ENCODE measurements at regions not wholly inside any gene's neighbourhood (a gene's known extent, or its start where the extent isn't known, plus 50 kb on each side); places are given as distances from the start of the nearest gene placed in this dataset.

DNA sequence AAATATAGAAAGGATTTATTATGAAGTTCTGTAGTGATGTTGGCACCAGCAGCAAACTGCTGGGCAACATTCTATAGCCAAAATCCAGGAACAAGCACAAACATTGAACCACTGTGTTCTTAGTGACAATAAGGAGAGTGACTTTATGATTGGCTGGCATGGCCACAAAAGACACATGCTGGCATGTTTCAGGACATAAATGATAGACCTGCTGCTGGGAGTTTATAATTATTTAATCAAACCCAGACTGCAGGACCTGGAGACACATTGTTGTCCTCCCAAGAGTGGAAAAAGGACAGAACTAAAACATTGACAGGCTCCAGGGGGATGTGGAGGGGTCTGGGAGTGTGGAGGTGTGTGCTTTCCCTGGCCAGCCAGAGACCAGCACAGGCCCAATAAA, 255.3 kb upstream of the LRTM1 start:
- TF ChIP-seq, protein P1, sequence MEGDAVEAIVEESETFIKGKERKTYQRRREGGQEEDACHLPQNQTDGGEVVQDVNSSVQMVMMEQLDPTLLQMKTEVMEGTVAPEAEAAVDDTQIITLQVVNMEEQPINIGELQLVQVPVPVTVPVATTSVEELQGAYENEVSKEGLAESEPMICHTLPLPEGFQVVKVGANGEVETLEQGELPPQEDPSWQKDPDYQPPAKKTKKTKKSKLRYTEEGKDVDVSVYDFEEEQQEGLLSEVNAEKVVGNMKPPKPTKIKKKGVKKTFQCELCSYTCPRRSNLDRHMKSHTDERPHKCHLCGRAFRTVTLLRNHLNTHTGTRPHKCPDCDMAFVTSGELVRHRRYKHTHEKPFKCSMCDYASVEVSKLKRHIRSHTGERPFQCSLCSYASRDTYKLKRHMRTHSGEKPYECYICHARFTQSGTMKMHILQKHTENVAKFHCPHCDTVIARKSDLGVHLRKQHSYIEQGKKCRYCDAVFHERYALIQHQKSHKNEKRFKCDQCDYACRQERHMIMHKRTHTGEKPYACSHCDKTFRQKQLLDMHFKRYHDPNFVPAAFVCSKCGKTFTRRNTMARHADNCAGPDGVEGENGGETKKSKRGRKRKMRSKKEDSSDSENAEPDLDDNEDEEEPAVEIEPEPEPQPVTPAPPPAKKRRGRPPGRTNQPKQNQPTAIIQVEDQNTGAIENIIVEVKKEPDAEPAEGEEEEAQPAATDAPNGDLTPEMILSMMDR (IDR thresholded peaks at IDR 0.05) = no peak
- no peak for TF ChIP-seq POLR2A (IDR thresholded peaks at IDR 0.05)
